Calu3 (cell line): ENCODE measurements at regions not wholly inside any gene's neighbourhood (a gene's known extent, or its start where the extent isn't known, plus 50 kb on each side); places are given as distances from the start of the nearest gene placed in this dataset.

ENCODE experiments used
- BruUV-seq: library from RNA; stranded (reverse); fragments of 400-500 nt; replicated peaks from 2 replicates; lab custom pipeline; 2021; lab: Mats Ljungman, UMichigan
- CTCF ChIA-PET: fragments of 300-600 bp; sonication (Branson Sonifier 250); formaldehyde crosslinking; loops from one replicate; lab custom pipeline; 2022; ENCODE audit warnings: antibody characterized with exemption; lab: Charles Lee
- DNase-seq: peaks from one replicate; pipeline ENCODE4 v3.0.0; 2022
- H3K27ac Mint-ChIP-seq: one replicate; pipeline ENCODE4 v1.8.0; 2022; ENCODE audit warnings: mixed read lengths; ENCODE audit not compliant: unreplicated experiment
- H3K27me3 Mint-ChIP-seq: one replicate; pipeline ENCODE4 v1.8.0; 2022; ENCODE audit warnings: mixed read lengths; ENCODE audit not compliant: unreplicated experiment
- H3K36me3 Mint-ChIP-seq: one replicate; pipeline ENCODE4 v1.8.0; 2022; ENCODE audit warnings: mild to moderate bottlenecking, moderate library complexity, mixed read lengths; ENCODE audit not compliant: insufficient read depth, unreplicated experiment
- H3K4me1 Mint-ChIP-seq: one replicate; pipeline ENCODE4 v1.8.0; 2022; ENCODE audit warnings: mild to moderate bottlenecking, low read depth, mixed read lengths; ENCODE audit not compliant: unreplicated experiment
- H3K4me3 Mint-ChIP-seq: one replicate; pipeline ENCODE4 v1.8.0; 2022; ENCODE audit warnings: mild to moderate bottlenecking, low read depth, moderate library complexity, mixed read lengths; ENCODE audit not compliant: unreplicated experiment
- H3K9me3 Mint-ChIP-seq: one replicate; pipeline ENCODE4 v1.8.0; 2022; ENCODE audit warnings: low read depth, mixed read lengths; ENCODE audit not compliant: unreplicated experiment
- intact Hi-C: fragments of 100-400 bp; cut with micrococcal nuclease; formaldehyde crosslinking; loops from one replicate; pipeline ENCODE4 v1.10.0; 2022; ENCODE audit not compliant: unreplicated experiment
- TF ChIP-seq, protein P1 (sequence below): fragments of 200-600 bp; IDR thresholded peaks from one replicate; pipeline ENCODE4 v1.8.0; 2022; ENCODE audit warnings: antibody characterized with exemption; ENCODE audit not compliant: unreplicated experiment

DNA sequence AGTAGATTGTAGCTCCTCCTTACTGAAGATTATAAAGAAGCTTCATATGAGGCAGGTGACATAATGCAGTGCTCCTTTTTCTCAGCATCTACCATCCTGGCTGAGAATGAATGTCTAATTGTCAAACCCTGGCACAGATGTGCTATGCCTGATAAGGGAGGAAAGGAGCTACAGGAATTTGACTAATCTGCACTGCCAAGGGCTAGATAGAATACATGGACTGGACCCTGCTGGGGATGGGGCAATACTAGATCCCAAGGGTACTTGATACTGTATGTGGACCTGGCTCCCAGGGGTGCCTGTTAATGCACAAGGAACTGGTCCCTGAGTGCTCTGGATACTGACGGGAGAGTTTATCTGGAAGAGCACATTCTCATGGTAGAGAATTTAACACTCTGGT is 362.2 kb upstream of the EMCN start:
- no TSS peak for BruUV-seq
- DNase-seq: no peak
- Mint-ChIP-seq H3K27me3 (no peaks in the 10 kb centered on the region), H3K4me1 (no peaks in the 10 kb centered on the region), H3K4me3 (no peak overlapping the region), H3K27ac (no peak overlapping the region), H3K9me3 (peaks cover 5% of the 10 kb centered on the region), H3K36me3 (no peaks in the 10 kb centered on the region)
- intact Hi-C loops: no loop called here
- CTCF ChIA-PET: no interaction called here
- TF ChIP-seq, protein P1, sequence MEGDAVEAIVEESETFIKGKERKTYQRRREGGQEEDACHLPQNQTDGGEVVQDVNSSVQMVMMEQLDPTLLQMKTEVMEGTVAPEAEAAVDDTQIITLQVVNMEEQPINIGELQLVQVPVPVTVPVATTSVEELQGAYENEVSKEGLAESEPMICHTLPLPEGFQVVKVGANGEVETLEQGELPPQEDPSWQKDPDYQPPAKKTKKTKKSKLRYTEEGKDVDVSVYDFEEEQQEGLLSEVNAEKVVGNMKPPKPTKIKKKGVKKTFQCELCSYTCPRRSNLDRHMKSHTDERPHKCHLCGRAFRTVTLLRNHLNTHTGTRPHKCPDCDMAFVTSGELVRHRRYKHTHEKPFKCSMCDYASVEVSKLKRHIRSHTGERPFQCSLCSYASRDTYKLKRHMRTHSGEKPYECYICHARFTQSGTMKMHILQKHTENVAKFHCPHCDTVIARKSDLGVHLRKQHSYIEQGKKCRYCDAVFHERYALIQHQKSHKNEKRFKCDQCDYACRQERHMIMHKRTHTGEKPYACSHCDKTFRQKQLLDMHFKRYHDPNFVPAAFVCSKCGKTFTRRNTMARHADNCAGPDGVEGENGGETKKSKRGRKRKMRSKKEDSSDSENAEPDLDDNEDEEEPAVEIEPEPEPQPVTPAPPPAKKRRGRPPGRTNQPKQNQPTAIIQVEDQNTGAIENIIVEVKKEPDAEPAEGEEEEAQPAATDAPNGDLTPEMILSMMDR: no peak

DNA sequence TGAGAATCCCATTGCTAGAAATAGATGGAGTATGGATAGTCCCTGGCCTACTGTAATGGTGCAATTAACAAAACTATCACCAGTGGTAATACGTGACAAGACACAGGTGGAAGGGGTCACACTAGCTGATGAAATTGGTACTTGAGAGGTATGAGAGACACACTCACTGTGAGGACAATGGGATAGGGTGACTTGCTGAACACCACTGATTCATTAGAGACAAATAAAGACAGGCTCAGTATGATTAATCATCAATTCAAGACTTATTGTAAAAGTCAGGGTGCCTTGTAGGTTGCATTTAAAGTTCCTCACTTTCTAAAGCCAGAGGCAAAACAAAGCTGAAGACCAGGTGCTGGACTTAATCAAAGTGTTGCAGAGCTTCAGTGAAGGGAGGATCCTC is 361.6 kb upstream of the EMCN start:
- no peaks in the 10 kb centered on the region for H3K4me1 Mint-ChIP-seq
- DNase-seq: no peak
- H3K4me3 Mint-ChIP-seq: no peak overlapping the region
- H3K9me3 Mint-ChIP-seq: peaks cover 2% of the 10 kb centered on the region
- intact Hi-C loops: no loop called here
- CTCF ChIA-PET: no interaction called here
- TF ChIP-seq, protein P1: no peak
- BruUV-seq: no TSS peak
- no peaks in the 10 kb centered on the region for H3K27me3 Mint-ChIP-seq
- H3K36me3 Mint-ChIP-seq: no peaks in the 10 kb centered on the region
- no peak overlapping the region for H3K27ac Mint-ChIP-seq

DNA sequence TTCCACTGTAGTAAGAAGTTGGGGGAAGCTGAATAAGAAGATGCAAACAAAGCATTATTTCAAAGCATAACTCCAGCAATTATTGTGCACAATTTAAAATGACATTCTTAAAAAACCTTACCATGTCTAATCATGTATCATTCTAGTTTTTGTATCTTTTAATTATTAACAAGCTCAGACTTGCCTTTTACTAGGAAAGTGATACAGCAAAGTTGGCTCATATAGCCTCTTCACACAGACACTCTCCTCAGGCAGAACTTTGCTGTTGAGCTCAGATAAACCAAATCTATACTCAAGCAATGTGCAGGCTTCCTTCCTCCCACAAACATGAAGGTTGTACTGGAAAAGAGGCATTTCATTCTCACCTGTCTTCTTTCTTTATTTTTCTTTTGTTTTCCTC is 358.7 kb upstream of the EMCN start:
- no peak for DNase-seq
- peaks cover 2% of the 10 kb centered on the region for H3K9me3 Mint-ChIP-seq
- intact Hi-C loops: no loop called here
- no peak overlapping the region for H3K27ac Mint-ChIP-seq
- no peaks in the 10 kb centered on the region for H3K4me1 Mint-ChIP-seq
- BruUV-seq: no TSS peak
- no peaks in the 10 kb centered on the region for H3K27me3 Mint-ChIP-seq
- CTCF ChIA-PET: no interaction called here
- H3K4me3 Mint-ChIP-seq: no peak overlapping the region
- TF ChIP-seq, protein P1: no peak
- no peaks in the 10 kb centered on the region for H3K36me3 Mint-ChIP-seq

DNA sequence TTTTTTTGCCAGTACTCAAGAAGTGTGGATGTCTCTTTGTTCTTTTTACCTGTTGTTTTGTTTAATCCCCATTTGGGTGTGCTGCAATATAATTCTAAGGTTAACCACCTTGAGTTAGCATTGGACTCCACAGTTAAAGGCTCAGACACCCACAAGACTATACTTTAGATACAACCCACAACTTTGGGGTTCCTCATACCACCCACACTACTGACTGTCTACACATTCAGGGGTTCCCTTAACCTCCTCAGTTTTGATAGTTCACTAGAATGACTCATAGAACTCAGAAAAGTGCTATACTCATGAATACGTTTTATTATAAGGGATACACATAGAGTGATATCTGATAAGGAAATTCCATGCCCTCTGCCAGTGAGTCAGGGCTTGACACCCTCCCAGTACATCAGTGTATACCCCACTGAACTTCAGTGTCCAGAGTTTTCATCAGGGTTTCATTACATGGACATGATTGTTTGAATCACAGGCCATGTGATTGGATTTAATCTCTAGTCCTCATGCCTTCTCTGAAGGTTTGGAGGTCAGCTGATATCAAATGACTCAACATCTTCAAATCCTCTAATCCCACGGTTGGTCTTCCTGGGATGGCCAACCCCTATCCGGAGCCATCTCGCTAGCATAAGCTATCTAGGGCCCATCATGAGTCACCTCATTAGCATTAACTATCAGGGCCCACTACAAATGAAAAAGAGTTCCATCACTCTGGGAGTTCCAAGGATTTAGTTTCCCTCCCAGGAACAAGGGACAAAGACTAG is 357.7 kb upstream of the EMCN start:
- Mint-ChIP-seq H3K27ac (no peak overlapping the region), H3K4me1 (no peaks in the 10 kb centered on the region), H3K4me3 (no peak overlapping the region), H3K9me3 (peaks cover 2% of the 10 kb centered on the region), H3K27me3 (no peaks in the 10 kb centered on the region), H3K36me3 (no peaks in the 10 kb centered on the region)
- TF ChIP-seq, protein P1: no peak
- CTCF ChIA-PET: no interaction called here
- intact Hi-C loops: no loop called here
- no peak for DNase-seq
- BruUV-seq: no TSS peak
